HG03103 (cell line): ENCODE measurements at regions not wholly inside any gene's neighbourhood (a gene's known extent, or its start where the extent isn't known, plus 50 kb on each side); places are given as distances from the start of the nearest gene placed in this dataset.
"Not testable (repeated sequence)": the region's sequence is repeated elsewhere in the genome, so short reads cannot be mapped to it uniquely, and the experiment has no call there.

Experiments used
- ATAC-seq: cut with Tn5 transposase; IDR thresholded peaks from one replicate; pipeline ENCODE4 v1.9.1; 2021; ENCODE audit warnings: low read depth; ENCODE audit not compliant: unreplicated experiment

DNA sequence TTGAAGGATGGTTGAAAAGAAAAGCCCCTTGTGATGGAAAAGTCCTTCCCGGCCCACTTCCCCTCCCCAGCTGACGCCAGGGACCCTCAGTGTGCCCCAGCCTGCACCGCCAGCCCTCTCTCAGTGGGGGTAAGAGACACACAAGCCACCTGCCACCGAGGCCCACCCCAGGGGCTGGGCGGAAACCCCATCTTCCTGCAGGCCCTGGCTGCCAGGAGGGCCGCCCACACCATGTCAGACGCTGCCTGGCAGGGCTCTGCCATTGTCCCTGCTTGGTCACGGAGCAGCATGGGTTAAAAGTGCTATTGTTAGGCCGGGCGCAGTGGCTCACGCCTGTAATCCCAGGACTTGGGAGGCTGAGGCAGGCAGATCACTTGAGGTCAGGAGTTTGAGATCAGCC, 142.0 kb upstream of the ZNF469 start:
- ATAC-seq: not testable (repeated sequence)

DNA sequence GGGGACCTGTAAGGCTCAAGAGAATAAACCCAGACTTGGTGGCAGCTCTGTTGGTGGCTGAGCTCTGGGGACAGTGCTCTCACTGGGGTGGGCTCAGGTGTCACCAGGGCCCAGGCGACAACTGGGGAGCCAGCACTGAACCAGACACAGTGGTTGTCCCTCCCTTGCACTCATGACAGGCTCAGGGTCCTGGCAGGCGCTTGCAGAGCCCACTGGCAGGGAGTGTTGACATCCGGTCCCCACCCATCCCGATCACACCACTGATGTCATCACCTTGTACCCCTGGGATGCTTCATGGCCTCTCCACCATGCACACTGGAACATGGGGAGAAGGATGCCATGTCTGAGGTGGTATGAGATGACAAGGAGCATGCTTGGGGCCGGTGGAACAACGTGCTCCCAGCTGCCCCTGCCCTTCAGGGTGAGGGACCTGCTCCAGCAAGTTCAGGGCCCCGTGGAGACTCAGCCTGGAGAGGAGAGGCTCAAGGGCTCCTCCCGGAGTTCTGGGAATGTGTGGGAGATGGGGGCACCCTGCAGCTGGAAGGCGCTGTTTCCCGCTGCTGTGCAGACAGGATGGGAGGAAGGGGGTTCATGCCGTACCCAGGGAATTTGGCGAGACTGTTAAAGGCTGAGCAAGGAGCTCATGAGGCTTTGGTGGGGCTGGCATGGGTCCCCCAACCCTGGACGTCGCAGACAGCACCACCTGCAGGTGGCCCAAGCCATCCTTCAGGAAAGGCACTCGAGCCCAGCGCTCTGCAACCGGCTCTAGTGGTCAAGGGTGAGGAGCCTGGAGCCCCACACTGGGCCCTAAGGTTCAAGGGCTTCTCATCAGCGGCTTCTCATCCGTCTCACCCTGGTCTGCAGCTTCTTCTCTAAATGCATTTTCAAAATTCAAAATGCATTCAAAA, 141.1 kb upstream of the ZNF469 start:
- not testable (repeated sequence) for ATAC-seq

DNA sequence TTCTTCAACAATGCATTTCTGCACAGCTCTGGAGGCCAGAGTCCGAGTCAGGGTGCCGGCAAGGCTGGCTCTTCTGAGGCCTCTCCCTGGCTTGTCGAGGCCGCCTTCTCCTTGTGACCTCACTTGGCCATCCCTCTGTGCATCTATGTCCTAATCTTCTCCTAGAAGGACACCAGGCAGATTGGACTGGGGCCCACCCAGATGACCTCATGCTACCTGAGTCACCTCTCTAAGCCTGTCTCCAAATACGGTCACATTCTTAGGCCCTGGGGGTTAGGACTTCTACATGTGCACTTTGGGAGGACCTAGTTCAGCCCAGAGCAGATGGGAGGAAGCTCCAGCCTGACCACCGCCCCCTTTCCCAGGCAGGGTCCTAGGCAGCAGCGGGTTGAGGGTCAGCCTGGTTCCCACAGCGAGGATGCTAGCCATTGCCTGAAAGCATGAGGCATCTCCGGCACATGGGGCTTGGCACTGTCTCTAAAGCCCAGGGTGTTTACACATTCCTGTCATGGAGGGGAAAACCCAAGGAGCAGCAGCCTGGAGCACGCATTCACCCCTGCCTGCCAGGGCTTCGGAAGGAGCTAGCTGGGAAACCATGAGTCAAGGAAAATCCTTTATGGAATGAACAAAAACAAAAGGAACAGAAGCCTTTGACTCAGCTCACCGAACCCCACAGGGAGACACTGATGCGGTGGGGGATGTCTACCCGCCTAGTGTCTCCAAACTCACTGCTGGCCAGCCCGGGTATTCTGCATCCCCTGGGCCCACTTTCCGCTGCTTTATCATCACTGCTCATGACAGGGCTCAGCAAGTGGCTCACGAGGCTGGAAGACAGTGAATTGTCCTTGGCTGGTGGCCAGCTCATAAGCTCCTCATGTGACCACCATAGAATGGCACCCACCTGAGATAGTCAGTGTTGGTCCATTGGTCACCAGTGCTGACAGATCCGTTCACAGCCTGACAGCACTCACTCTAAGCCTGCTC, 140.2 kb upstream of the ZNF469 start:
- not testable (repeated sequence) for ATAC-seq

DNA sequence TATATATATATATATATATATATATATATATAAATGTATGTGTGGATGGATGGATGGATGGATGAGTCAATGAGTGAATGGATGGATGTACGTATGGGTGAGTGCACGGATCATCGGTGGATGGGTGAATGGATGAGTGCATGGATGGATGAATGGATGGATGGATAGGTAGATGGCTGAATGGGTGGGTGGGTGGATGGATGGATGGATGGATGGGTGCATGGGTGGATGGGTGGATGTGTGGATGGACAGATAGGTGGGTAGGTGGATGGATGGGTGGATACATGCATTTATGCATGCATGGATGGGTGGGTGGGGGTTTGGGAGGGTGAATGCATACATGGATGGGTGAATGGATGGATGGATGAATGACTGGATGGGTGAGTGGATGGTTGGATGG, 138.8 kb upstream of the ZNF469 start:
- ATAC-seq: not testable (repeated sequence)

DNA sequence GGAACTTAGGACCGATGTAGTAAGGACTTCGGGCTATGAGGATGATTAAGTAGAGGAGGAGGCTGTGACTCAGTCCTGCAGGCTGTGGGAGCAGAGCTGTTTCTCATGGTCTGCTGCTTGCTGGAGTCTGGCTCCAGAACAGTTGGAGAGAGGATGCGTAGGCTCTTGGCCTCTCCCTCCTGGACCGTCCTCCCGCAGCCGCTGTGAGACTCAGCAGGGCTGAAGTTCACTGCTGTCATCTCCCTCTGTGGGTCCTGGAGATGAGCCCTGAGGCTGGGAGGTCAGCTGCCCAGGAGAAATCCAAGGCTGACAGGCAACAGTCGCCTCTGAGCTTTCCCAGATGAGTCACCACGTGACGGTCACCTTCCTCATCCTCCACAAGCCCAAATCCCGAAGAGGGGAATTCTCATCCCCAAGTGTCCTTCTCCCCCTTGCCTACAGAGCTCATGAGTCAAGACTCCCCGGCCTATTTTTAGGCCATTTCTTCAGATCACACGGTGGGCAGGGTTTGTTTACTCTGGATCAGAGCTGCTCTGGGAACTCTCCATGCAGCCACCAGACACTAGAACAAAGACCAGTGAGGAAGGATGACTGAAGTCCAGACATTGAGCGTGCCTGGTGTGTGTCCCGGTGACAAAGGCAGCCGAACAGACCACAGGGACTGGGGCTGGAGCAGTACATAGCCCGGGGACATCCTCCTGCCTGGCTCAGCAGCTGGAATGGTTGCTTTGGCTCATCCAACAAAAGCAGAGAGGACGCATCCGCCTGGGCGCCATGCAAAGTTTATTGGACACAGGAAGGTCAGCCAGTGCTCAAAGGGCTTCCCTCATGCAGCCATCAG, 137.3 kb upstream of the ZNF469 start:
- ATAC-seq: not testable (repeated sequence)

DNA sequence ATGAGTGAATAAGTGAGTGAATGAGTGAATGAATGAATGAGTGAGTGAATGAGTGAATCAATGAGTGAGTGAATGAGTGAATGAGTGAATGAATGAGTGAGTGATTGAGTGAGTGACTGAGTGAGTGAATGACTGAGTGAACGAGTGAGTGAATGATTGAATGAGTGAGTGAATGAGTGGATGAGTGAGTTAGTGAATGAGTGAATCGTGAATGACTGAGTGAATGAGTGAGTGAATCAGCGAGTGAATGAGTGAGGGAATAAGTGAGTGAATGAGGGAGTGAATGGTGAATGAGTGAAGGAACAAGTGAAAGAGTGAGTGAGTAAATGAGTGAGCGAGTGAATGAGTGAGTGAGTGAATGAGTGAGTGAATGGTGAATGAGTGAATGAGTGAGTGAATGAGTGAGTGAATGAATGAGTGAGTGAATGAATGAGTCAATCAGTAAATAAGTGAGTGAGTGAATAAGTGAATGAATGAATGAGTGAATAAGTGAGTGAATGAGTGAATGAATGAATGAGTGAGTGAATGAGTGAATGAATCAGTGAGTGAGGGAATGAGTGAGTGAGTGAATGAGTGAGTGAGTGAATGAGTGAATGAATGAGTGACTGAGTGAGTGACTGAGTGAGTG, 135.7 kb upstream of the ZNF469 start:
- not testable (repeated sequence) for ATAC-seq

DNA sequence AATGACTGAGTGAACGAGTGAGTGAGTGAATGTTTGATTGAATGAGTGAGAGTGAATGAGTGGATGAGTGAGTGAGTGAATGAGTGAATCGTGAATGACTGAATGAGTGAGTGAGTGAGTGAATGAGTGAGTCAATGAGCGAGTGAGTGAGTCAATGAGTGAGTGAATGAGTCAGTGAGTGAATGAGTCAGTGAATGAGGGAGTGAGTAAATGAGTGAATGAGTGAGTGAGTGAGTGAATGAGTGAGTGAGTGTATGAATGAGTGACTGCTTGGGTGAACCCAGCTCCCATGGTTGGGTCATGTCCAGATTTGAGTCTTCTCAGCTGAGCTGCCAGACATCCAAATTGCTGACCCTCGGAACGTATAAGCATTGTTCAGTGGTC, 135.2 kb upstream of the ZNF469 start:
- ATAC-seq: not testable (repeated sequence)

DNA sequence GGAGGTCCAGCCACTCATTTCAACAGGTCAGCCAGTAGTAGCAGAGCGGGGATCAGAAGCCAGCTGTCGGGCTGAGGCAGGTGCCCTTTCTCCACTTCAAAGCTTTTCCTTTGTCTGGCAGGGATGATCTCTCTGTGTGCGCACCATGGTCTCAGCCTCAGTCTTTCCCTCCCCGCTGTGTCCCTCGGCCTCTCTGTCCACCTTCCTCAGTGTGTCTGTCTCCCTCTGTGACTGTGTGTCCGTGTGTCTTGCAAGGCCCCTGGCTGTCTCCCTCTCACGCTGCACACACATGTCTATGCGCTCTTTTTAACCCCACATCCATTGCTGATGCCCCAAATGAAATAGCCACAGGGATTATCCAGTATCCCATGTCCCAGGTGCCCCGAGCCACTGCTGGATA, 134.0 kb upstream of the ZNF469 start:
- not testable (repeated sequence) for ATAC-seq

DNA sequence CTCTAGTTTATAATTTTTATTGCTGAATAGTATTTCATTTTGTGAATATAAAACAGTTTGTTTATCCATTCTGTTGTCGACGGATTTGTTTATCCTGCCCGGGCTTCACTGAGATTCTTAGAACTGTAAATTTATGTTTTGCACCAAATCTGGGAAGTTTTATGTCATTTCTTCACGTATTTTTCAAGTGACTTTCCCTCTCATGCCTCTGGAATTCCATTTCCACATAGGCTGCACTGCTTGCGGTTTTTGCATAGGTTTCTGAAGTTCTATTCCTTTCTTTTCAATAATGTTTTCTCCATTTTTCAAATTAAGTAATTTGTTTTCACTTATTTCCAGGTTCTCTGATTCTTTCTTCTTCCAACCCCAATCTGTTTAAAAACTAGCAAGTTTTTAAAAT, 132.4 kb upstream of the ZNF469 start:
- not testable (repeated sequence) for ATAC-seq

DNA sequence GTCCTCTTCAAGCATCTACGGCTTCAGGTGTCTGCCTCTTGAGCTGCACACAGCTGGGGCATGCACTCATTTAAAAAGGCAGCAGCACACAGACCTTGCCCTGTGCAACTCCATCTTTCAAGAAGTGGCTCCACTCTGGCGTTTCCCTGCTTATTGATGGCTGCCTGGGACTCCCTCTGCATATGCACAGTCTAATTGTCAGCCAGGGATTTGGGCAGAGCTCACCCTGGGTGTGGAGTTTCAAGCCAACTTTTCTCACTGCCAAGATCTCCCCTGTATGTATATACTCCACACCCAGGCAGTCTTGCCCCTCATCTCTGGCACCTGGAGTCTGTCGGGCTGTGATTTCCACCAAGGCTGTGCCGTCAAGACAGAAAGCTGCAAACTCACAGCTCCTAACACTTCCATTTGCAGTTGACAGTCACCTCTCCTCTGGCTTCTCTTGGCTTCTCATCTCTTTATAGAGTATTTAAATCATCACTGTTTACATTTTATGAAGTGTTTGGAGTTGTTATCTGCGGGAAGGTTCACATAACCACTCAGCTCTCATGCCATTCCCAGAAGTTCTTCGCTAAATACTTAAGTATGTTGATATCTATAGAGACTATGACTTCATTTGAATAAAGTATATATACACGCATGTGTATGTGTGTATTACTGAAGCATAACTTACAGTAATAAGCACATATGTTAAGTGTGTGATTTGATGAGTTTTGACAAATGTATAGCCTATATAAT, 130.5 kb upstream of the ZNF469 start:
- ATAC-seq: not testable (repeated sequence)

DNA sequence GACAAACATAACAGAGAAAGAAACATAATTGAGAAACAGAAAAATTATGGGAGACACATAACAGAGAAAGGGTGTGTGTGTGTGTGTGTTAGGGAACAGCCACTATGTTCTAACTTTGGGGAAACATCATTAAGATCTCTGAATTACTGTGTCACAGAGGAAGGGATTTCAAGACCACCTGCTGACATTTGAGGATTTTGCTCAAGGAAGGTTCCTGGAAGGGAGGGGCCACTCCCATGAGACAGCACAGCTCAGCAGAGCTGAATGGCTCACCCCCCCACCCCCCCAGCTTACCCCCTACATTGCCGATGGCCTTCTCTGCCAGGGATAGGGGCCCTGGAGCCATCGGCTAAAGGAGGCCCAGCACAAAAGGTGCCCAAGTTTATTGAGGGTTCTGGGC, 124.6 kb upstream of the ZNF469 start:
- ATAC-seq: not testable (repeated sequence)

DNA sequence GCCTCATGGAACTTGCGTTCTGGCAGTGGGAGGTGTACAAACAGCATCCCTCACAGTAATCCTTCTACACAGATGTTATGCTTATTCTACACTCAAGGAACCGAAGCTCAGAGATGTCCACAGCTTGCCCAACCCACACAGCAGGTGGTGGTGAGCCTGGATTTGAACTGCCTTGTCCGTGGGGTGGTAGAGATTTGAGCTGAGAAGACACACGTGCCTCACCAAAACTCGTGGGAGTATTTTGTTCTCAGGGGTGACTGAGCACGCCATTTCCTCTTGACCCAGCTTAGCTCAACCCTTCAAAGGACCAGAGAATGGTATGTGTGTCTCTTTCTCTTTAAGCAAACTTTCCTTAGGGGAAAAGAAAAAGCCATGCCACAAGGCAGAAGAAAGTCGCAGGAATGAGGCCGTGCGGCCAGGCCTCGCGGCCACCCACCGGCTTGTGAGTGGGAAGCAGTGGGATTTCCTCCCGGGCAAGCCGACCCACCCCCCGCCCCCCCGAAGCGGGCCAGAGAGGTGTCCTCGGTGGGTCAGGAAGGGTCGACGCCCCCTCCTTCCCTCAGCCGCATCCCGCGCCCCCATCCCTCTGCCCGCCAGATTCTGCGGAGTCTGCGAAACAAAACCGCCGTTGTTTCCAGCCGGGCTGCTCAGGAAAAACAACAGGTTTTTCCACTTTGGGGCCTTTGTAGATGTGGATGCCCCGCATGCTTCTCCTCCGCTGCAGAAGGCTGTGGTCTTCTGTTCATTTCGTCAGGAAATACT, 123.8 kb upstream of the ZNF469 start:
- ATAC-seq: not testable (repeated sequence)

DNA sequence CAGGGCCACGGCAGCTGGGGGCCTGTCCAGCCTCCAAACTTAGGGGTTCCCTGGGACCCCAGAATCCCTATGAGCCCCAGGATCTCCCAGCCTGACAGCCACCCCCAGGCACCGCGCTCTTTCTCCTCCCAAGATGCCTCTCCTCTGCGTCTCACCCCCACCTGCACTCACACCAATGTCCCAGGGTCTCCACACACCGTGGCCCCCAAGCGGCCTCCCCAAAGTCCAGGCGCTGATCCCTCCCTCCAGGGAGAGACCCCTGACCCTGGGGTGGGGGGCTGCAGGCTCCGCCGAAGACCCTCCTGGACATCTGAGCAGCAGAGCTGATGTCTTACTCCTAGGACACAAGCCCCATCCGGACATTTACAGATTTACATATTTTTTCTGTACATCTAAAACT, 123.2 kb upstream of the ZNF469 start:
- ATAC-seq: not testable (repeated sequence)

DNA sequence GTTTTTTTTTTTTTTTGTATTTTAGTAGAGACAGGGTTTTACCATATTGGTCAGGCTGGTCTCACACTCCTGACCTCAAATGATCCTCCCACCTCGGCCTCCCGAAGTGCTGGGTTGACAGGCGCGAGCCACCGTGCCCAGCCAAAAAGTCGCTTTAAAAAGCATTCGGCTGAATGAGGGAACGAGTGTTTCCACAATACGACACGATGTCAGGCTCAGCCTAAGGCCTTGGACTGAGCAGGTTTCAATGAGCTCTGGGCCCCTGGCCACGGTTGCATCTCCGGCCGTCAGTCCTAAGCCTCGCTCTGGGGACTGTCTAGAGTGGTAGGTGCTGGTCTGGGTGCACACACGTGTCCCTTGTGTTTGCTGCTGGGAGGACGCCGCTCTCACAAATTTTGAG, 122.6 kb upstream of the ZNF469 start:
- not testable (repeated sequence) for ATAC-seq

DNA sequence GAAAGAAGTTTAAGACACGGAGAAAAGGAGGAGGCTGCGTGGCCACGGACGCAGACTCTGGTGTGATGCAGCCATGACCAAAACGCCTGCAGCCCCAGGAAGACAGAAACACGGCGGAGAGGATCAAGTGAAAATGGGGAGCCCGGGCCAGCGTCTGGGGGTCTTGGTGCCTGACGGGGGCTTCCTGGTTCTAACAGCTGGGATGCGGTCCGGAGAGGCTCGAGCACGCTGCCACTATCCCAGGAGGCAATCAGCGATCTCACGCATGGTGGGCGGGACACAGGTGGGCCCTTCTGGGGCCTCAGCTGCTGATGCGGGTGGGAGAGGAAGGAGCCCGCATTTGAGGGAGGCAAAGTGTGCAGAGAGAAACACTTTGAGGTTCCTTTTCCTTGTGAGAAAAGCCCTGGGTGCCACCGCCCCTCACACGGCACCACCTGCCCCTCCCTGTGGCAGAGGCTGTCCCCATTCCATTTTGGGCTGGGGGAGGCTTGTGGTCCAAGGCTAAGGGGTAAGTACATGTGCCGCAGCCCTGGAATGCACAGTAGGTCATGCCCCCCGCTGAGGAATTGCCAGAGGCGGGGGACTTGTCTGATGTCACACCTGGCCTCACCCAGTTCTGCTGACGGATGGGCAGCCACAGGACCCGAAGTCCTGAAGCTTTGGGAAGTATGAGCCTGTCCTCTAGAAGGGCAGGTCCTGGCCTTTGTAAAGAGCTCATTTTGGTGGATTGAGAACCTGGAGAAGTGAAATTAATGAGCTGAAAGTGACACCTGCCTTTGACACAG, 121.7 kb upstream of the ZNF469 start:
- ATAC-seq: not testable (repeated sequence)

DNA sequence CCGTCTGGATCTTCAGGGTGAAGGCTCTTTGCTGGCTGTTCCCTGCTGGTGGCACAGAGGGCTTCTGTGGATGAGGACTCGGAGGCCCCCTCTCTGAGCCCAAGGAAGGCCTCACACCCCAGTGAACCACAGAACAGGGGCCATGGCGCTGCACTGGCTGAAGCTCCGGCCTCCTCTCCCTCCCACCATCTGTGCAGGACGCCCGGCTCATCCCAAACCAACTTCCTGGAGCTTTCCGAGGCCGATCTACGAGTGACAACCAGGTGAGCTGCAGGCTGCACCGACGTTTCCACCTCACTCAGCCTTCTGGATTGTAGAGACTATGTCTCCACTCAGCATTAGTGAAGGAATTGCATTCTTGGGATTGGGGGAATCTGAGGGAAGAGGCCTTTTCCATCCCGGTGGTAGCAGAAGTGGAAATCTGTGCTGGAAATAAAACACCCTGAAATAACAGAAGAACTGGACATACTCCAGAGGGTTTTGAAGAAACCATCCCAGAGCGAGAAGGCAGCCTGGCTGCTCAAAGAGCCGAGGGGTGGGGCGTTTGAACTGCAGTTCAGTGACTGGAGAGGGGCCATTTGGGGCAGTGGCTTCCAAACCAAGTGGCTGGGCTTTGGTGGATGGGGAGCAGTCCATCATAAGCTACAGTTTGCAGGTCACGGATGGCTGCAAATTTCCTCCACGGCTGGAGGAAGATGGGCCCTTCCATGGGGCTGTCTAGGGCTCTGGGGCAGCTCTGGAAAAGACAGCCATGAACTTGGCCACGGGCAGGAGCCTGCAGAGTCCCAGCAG, 120.7 kb upstream of the ZNF469 start:
- not testable (repeated sequence) for ATAC-seq
